Myocyte (in vitro differentiated cells): ENCODE measurements at regions not wholly inside any gene's neighbourhood (a gene's known extent, or its start where the extent isn't known, plus 50 kb on each side); places are given as distances from the start of the nearest gene placed in this dataset.

Experiments
- DNase-seq: peaks from one replicate; pipeline ENCODE4 v3.0.0-alpha.2; 2012; ENCODE audit warnings: low read depth

DNA sequence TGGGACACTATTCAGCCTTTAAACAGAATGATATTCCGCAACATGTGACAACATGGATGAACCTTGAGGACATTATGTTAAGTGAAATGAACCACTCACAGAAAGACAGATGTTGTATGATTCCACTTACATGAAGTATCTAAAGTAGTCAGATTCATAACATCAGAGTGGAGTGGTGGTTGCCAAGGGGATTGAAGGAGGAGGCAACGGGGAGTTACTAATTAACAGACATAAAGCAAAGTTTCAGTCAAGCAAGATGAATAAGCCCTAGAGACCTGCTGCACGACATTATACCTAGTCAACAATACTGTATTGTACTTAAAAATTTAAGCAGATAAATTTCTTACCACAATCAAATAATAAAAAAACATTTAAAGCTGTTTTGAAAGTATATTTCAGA is 105.0 kb upstream of the NR0B1 start:
- no peak for DNase-seq

DNA sequence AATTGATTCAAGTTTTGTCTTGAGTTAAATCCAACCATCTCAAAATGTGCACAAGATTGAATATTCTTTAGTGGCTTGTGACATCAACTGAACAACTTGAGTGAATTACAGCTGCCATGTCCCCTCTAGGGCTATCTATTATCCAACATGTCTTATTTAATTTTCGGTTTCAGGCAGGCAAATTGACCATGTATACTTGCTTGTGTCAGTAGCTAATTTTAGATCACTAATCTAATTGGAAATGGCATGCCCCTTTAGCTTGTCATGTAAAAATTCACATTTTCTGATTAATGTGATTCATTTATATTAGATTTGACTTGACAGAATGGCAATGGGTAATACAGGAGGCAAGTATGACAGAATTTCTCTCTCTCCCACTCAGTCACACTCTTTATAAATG is 93.2 kb upstream of the NR0B1 start:
- DNase-seq = no peak

DNA sequence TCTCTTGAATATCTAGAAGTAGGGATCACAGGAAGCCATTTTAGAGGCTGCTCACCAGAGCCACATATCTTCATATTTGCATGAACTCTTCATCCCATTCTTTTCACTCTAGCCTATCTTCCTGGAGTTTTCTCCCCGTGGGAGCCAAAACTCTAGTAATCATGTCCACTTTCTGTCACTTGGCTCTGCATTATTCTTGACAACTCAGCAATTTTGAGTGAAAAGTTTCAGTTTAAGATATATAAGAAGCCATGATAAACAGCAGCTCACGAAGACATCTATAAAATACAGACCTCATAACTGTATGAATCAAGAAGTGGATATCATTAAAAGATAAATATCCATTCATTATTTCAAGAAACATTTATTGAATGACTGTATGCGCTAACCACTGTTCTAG is 79.1 kb upstream of the NR0B1 start:
- DNase-seq = no peak

DNA sequence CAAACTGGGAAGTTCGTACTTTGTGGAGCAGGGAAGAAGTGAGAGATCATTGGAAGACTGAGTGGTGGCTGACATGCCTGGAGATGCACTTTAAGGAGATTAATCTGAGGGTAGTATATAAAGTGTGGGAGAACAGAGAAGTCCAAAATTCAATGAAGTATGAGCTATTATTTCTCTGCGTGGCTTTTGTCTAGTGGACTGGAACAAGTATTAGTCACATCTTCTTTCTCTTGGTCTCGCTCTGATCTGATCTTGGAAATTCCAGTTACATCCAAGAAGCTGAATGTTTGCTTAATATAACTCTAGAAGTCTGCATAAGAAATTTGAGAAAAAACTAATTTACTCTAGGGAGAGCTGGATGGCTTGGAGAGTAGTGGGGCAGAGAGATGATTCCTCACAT is 64.8 kb upstream of the NR0B1 start:
- DNase-seq = no peak

DNA sequence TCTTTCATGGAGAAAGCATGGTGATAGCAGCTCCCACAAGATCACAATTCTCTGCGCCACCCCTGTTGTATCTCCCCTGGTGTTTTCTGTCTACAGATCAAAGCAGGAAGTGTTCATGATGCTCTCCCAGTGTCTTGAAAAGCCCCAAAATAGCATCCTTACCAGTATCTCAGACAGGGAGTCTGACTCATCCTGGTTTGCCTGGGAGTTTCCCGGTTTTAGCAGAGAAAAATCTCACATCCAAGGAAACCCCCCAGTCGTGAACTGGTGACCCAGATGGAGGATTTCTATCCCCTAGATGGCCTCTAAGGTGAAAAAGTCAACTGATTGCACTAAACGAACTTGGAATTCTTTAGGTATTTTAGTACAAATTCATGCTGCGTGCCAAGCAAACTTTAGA is 64.3 kb upstream of the NR0B1 start:
- DNase-seq = peak; percentile 2

DNA sequence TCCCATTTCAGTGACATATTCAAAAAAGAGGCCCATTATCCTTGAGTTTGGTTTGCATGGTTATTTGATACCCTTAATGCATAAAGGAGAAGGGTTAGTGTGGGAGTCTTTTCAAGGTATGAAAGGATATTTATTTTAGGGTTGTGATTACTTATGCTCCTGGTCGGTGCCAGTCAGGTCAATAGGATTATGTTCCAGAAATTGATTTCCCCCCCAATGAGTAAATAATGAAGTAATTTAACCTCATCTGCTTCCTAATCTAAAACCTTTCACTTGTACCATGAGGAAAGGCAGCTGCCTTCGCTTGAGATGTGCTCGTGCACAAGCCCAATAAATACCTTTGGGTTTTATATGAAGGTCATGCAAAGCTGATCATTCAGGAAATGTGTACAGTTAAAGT is 55.0 kb upstream of the NR0B1 start:
- DNase-seq = no peak
